ENCODE measurements at regions not wholly inside any gene's neighbourhood (a gene's known extent, or its start where the extent isn't known, plus 50 kb on each side); places are given as distances from the start of the nearest gene placed in this dataset.

GRCh38 chr10:83734278-83734677 is 405.0 kb upstream of the GHITM start:
- TF ChIP-seq POLR2A (IDR thresholded peaks at IDR 0.05): no peak
- no peak for TF ChIP-seq CTCF (IDR thresholded peaks at IDR 0.05)
- TF ChIP-seq EP300 (IDR thresholded peaks at IDR 0.05): no peak
